ENCODE measurements at regions not wholly inside any gene's neighbourhood (a gene's known extent, or its start where the extent isn't known, plus 50 kb on each side); places are given as distances from the start of the nearest gene placed in this dataset.

GRCh38 chr19:30856786-30857185 lies 484.6 kb downstream of the ZNF536 start:
- H3K27ac ChIP-seq (ENCODE audit: low read depth): no peak overlapping the region
- H3K4me3 ChIP-seq: no peak overlapping the region
- ATAC-seq (no peak), DNase-seq (ENCODE audit: low spot score) (no peak)
- TF ChIP-seq EZH2 (IDR thresholded peaks at IDR 0.05; ENCODE audit: low read depth, unreplicated experiment) (no peak), ZNF462 (CRISPR knock-in tag; IDR thresholded peaks at IDR 0.05) (no peak), NANOG (IDR thresholded peaks at IDR 0.05; ENCODE audit: borderline replicate concordance) (no peak), ZNF114 (CRISPR knock-in tag; IDR thresholded peaks at IDR 0.05) (no peak), REST (IDR thresholded peaks at IDR 0.05; ENCODE audit: unreplicated experiment) (no peak), JUNB (IDR thresholded peaks at IDR 0.05; ENCODE audit: unreplicated experiment) (no peak), ZNF331 (CRISPR knock-in tag; IDR thresholded peaks at IDR 0.05; ENCODE audit: low read depth) (no peak), EZH2phosphoT487 (IDR thresholded peaks at IDR 0.05; ENCODE audit: unreplicated experiment) (no peak), POLR2AphosphoS5 (IDR thresholded peaks at IDR 0.05; ENCODE audit: low read depth) (no peak), CREB1 (CRISPR knock-in tag; IDR thresholded peaks at IDR 0.05; ENCODE audit: low read depth) (no peak), STAT1 (IDR thresholded peaks at IDR 0.05; ENCODE audit: unreplicated experiment) (no peak)
- TF ChIP-seq, protein P1, sequence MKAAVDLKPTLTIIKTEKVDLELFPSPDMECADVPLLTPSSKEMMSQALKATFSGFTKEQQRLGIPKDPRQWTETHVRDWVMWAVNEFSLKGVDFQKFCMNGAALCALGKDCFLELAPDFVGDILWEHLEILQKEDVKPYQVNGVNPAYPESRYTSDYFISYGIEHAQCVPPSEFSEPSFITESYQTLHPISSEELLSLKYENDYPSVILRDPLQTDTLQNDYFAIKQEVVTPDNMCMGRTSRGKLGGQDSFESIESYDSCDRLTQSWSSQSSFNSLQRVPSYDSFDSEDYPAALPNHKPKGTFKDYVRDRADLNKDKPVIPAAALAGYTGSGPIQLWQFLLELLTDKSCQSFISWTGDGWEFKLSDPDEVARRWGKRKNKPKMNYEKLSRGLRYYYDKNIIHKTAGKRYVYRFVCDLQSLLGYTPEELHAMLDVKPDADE (IDR thresholded peaks at IDR 0.05): no peak
- TF ChIP-seq, protein P2, sequence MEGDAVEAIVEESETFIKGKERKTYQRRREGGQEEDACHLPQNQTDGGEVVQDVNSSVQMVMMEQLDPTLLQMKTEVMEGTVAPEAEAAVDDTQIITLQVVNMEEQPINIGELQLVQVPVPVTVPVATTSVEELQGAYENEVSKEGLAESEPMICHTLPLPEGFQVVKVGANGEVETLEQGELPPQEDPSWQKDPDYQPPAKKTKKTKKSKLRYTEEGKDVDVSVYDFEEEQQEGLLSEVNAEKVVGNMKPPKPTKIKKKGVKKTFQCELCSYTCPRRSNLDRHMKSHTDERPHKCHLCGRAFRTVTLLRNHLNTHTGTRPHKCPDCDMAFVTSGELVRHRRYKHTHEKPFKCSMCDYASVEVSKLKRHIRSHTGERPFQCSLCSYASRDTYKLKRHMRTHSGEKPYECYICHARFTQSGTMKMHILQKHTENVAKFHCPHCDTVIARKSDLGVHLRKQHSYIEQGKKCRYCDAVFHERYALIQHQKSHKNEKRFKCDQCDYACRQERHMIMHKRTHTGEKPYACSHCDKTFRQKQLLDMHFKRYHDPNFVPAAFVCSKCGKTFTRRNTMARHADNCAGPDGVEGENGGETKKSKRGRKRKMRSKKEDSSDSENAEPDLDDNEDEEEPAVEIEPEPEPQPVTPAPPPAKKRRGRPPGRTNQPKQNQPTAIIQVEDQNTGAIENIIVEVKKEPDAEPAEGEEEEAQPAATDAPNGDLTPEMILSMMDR (conservative IDR thresholded peaks at IDR 0.05; ENCODE audit: low read depth in 2 of 2): no peak
- Mint-ChIP-seq H3K27ac (no peak overlapping the region), H3K36me3 (ENCODE audit: low read depth) (no peaks in the 10 kb centered on the region), H3K4me1 (no peaks in the 10 kb centered on the region), H3K4me3 (no peak overlapping the region), H3K9me3 (no peaks in the 10 kb centered on the region), H3K27me3 (ENCODE audit: insufficient read depth, low read depth, poor library complexity) (peaks cover 2% of the 10 kb centered on the region)
- H3K36me3 ChIP-seq (ENCODE audit: insufficient read depth): no peaks in the 10 kb centered on the region
- no peaks in the 10 kb centered on the region for H3K4me1 ChIP-seq (ENCODE audit: insufficient read depth)
- no peaks in the 10 kb centered on the region for H3K27me3 ChIP-seq (ENCODE audit: insufficient read depth)
- no peaks in the 10 kb centered on the region for H4K20me1 ChIP-seq (replicated peaks; ENCODE audit: insufficient read depth)
- H2AFZ ChIP-seq: no peak overlapping the region
- no peak overlapping the region for H3K4me2 ChIP-seq
- no peaks in the 10 kb centered on the region for H3K79me2 ChIP-seq (replicated peaks; ENCODE audit: insufficient read depth)
- peaks cover 4% of the 10 kb centered on the region; the same call in 1 of the 2 replicates for H3K9me2 ChIP-seq (ENCODE audit: insufficient read depth)
- no peaks in the 10 kb centered on the region for H3F3A ChIP-seq (replicated peaks; ENCODE audit: low read depth)
